ENCODE measurements at regions not wholly inside any gene's neighbourhood (a gene's known extent, or its start where the extent isn't known, plus 50 kb on each side); places are given as distances from the start of the nearest gene placed in this dataset.

DNA sequence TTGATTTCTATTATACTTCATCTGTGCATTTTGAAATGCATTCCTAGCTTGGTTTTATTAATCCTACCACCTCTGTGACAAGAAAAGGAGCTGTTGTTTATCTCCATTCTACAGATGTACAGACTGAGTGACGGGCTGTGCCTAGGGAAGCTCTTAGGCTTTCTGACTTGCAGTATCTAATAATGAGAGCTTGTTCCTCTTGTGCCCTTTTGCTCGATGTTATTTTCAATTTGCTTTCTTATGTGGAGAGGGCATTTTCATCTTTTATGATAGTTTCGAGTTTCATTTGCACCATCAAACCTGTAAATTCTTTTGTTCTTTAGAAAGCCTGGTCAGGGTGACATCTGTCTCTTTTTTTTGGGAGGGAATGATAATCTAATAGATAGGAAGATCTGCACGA is 256.5 kb downstream of the C4orf33 start:
- DNase-seq = no peak

DNA sequence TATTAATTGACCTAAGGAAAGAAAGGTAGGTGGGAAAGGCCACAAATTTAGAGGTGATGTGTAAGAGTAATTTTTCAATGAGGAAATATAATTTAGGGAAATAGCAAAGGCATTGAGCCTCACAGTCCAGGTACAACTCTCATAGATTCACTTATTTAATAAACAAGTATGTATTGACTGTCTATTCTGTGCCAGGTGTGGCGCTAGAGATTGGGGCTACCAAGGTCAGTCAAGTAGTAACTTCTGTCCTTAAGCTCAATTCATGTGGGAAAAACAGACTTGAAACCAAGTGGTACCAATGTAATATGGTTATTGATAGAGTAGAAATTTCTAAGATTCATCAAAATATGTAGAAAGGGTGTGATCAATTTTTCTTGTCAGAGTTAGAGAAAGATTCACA is 257.5 kb downstream of the C4orf33 start:
- no peak for DNase-seq

DNA sequence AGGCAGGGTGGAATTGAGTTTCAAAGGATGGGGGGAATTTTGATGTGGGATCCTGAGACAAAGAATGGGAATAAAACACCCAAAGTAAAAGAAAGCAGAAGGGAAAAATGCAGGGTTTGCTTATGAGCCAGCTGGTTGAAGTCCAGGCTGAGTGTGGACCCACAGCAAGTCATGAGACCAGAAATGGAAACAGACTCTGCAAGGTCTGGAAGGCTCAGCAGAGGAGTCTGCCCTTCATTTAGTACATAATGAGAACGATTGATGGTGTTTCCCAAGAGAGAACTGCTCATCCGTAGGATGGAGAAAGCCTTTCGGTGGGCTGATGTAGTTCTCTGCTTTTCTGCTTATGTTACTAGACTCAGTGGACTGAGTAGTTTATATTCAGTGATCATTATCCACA is 259.1 kb downstream of the C4orf33 start:
- DNase-seq = no peak

DNA sequence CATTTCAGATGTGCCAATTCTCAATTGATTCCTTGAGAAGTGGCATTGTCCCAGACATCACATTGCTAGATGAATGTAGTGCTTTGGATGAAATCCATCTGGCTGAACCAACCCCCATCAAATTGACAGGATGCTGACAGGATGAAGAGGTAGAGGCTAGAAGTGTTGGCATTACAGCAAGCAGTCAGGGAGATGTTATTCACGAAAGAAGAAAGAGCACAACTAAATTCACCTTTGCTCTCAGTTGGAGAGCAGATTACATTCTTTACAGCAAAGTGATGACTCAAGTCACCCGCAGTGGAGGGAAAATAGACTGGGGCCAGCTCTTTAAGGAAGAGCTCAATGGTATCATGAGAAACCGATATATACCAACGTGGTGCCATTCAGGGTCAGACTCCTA is 259.6 kb downstream of the C4orf33 start:
- DNase-seq = no peak

DNA sequence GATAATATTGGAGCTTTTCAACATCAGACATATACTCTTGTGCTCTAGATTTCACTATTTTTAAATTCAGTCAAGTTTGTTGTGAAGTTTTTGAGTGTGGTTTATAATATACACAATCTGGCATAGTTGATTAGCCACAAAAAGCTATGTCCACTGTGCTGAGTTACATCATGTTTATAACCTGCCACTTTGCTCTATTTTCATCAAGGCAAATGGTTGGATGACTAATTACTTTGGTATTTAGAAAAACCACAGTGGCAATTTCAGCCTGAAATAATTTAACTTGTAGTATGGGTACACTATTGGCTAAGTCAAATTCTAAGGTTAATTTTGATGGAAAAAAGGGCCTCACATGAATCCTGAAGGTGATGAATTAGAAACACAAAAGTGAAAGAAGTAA is 262.6 kb downstream of the C4orf33 start:
- no peak for DNase-seq

DNA sequence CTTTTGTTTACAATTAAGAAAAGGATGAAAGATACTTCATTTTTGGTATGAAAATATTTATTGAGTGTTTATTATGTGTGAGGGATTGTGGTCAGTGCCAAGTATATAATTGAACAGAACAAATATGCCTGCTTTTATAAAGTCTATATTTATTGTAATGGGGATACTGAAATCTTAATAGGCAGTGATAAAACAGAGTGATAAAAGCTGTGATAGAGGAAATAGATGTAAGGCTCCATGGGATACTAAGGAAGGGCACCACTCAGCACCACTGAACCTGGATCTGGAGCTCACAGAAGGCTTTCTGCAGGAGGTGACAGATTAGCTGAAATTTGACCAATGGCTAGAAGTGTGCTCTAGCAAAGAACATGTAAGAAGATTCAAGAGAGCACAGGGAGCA is 263.5 kb downstream of the C4orf33 start:
- DNase-seq = no peak

DNA sequence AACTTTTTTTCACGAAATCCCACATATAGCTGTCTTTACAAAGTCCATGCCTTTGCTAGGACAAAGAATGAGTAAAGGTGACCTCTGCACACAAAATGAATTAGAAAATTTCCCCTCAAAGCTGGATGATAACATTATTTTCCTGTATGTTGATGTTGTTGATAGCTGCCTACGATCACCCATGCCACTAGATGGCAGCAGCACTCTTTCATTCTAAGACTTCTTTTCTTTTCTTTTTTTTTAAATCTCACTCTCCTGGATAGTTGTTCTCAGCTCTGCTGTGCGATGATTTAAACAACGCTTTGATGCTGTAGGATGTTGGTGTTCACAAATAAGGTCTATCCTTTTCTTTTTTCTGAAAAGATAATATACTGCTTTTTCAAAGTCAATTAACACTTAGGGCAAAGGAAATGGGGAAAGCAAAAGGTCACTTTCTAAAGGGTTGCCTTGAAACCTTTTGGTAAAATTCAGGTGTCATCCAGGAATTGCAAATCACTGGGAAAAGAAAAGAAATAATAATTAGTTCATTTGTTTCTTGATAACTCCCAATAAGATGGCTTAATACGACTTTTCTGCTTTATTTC is 266.8 kb downstream of the C4orf33 start:
- DNase-seq = no peak

DNA sequence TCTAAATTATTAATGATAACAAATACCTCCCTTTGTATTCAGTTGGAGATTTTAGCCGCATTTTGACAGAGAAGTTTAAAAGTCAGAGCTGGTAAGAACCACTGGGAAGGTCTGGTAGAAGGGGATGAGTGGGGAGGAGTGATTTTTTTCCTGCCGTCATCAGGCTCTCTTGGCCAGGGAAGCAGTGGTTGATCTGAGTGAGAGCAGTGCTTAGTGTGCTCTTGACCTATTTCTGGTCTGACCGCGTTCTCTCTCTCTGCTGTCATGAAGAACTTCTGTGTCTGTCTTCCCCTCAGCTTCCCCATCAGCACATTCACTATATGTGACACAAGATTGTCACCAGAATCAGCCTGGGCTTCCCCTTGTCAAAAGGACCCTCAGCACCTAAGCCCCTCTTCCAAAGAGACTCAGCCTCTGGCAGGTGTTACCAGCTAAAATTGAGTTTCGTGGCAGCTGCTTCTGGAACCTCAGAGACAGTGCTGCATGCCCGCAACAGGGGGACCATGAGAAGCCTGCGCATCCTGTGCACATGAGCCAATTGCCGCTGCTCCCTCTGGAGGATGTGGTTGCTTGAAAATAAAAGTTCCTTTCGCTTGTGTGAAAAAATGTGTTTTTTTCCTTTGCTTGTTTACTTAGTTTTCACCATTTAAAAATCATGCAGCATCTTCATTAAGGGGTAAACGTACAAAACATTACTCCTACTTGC is 268.9 kb downstream of the C4orf33 start:
- no peak for DNase-seq

DNA sequence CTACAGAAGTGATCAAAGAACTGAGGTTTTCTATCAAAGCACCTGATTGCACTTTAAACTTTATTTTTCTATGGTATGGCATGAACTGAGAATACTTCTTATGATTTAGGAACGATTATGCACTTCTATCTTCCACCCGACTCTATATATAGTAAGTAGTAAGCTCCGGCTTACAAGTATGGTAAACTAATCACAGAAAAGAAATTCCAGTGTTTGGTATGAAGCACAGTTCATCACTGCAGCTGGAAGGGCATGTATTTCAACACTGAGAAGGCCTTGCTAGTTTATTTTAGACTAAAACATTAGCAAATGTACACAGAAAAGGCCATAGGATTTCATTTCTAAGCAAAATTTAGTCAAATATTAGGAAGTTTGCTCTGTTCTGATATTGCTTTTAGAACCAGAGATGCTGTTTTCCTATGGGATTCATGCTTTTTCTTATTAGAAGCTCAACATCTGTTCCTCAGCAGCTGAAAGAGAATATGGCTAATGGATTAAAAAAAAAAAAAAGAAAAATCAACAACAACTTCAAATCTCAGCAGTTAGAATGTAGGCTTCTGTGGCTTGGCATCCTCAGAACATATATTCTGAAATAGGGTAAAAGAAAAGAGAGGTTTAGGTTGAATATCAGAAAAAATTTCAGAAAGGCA is 273.5 kb downstream of the C4orf33 start:
- no peak for DNase-seq

DNA sequence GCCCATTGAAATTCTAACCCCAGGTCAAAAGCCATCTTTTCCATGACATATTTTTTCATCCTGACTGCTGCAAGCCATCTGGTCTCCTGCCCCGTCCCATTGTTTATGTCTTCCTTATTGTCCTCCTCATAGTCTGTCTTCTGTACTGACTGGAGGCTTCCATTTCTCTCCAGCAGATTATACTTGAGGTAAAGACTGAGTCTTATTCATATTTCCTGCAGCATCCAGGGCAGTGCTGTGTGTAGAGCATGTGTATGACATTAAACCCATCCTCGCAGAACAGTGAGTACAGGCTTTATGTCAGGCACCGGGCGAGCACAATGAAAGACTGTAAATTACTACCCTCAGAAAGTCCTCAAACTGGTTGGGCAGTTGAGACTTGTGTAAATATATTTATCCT is 275.1 kb downstream of the C4orf33 start:
- no peak for DNase-seq

DNA sequence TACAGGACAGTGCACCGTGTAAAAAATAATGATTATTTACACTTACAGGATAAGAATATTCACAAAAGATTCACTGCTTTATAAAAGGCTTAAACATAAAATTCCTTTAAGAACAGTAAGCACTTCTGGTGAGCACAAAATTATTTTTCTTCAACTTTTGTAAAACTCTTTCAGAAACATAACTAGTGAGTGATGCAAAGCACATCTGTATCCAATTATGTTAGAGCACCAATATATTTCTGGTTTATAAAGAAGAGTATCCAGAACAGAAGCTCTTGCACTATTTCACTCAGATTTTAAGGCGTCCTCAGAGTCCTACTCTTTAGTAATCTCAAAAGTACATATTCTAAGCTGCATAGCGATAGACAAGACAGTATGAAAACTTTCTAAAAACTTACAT is 276.0 kb downstream of the C4orf33 start:
- no peak for DNase-seq

DNA sequence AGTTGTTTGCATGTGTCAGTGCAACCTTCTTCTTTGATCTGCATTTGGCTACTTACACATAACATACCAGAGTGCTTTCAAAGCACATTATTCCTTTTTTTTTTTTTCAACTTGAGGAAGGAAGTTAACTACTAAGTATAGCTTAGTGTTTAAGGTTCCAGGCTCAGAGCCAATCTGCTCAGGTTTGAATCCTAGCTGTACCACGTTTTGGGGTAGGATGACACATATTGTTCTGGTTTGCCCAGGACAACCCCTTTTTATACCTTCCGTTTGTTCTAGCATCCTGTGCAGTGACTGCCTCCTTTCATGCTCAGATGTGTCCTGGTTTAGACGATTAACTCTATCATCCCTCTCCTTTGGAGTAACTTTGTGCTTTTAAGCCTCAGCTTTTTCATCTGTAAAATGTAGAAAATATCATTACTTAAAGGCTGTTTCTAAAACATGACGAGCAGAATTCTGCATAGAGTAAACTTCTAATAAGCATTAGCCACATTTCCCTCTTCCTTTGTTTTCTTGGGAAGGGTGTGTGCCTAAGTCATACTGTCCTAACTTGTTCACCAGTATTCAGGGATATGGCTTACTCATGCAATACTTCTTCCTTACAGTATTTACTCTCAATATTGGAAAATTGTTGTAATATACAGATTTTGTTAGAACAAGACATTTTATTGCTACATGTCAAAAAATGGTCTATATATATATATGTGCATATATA is 281.3 kb downstream of the C4orf33 start:
- no peak for DNase-seq

DNA sequence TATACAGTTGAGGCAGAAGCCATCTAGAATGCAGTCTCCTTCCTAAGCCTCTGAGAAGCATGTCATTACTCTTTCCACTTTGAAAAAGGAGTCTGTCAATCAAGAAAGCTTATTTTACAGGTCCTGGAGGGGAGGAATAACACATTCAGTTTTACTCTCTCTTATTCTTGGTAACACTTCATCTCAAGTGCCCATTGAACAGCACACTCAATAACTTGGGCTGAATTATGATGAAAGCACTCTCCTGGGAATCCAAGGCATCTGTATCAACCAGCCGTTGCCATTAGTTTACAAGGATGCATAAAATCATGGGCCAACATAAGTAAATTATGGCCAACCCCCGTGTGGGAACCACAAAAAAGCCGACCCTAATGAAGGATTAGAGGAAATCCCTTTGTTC is 282.4 kb downstream of the C4orf33 start:
- DNase-seq = no peak

DNA sequence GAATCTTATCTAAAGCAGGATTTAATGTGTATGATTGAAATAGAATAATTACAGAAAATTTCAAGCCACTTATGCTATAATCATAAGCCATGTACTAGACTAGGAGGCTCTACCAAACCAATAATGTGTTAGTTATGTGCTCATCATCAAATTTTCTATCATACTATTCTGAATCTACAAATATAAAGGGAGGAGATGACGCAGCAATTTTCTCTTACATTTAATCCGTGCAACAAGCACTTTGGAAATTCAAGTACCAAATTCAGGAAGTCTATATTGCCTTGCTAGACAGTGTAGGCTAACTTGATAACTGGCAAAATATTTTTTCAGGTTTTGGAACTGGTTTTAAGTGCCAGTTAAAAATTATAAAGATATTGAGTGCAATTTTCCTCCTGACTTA is 283.5 kb downstream of the C4orf33 start:
- DNase-seq = no peak

DNA sequence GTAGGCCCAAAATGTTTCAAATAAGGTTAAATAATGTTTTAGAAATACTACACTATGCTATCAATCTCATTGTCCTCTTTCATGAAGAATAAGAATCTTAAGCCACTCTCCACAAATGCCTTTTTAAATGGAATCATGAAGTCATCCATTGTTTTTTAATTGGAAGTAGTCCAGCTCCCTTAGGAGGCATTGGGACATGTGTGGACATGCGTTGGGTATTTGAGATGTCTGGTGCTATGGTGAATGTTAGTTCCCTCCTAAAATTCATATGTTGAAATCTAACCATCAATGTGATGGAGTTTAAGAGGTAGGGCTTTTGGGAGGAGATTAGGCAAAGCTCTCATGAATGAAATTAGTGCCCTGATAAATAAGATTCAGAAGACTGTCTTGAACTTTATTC is 289.0 kb downstream of the C4orf33 start:
- no peak for DNase-seq

DNA sequence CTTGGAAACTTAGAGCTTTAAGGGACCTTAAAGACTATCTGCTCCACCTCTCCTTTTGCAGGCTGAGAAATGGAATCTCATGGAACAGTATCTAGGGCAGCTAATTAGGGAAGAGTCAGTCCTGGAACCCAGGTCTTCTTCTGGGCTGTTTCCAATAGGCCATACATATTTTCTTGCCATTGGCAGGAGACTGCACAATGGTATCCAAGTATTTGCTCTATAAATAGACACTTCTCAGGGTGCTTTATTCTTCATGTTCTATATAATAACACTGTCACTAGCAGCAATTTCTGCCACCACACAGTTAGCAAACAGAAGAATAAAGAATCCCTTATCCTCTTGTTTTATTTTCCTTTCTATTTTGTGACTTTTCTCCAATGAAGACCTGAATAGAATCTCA is 291.7 kb downstream of the C4orf33 start:
- no peak for DNase-seq

DNA sequence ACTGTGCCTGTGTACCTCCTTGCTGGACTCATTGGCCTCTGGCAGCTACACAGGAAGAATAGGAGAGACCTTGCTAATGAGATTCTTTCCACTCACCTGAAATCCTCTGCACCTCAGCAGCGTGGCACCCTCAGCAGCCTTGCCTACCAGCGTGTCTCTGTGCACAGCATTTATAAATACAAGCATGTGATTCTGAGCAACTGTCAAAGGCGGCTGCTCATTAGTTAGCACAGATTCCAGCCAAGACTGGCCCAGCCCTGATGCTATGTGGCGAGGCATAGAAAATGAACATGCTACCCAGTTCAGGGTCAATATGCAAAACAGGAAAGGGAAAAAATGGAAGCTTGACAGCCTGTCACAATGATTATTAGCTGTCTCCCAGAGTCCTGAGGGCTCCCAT is 298.0 kb downstream of the C4orf33 start:
- DNase-seq = no peak

DNA sequence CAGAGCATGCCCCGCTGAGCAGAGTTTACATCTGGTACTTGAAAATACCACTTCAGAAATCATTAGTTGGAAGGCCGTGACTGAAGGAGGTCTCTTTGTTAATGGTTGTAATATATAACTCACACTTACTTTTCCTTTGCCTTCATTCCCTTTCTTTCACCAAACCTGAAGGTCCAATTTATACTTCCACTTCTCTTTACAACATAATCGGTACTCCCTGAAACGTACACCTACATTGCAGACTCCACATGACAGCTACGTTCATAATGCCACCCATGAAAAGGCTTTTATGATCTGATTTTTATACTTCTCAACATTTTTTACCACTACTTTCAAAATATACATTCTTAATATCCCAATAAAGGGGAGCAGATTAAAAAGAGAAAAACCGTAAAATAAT is 298.7 kb downstream of the C4orf33 start:
- DNase-seq = no peak

DNA sequence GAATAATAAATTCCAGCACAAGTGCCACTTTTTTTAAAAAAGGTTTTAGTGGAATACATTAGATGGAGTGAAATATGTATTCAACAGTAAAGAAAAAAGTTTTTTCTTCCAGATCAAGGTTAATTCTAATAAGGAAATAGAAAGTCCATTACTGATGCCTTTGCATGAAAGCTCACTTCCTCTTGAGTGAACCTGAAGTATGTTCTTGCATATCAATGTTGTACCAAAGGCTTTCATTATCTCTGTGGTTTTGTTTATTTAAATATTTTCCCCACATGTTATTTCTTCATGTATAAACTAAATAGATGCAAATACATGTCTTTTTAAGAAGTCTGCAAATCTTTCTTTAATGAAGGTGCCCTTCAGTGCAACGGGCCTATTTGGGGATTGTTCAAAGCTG is 307.9 kb downstream of the C4orf33 start:
- no peak for DNase-seq

DNA sequence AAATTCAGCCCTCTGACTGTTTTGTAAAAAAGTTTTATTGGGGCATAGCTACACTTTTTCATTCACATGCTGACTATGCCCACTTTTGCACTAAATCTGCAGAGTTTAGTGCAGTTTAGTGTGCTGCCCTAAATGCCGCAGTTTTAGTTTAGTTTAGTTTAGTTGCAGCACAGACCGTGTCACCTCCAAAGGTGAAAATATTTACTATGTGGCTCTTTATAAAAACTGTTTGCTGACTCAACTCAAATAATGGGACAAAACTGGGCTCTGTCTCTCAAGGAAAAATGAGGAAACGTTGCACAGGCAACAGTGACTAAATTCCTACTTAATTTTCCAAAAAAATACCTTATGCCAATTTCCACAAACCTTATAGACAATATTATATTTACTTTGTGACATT is 314.2 kb downstream of the C4orf33 start:
- DNase-seq = no peak

DNA sequence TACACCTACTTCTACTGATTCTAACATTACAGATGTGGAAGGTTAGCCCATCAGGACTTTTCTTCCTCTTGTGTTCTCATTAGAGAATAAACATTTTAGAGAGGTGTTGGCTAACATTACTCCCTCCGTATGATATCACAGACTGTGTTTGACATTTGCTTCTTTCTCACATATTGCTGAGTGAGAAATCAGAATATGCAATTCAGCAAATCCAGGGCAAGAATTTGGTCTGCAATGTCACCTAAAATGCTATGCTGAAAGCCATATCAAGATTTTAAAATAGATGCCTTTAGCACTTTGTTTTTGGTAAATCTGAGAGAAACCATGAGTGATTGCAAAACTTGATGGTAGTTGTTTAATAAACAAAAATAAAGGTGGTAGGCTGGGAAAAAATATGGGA is 319.1 kb downstream of the C4orf33 start:
- DNase-seq = no peak

DNA sequence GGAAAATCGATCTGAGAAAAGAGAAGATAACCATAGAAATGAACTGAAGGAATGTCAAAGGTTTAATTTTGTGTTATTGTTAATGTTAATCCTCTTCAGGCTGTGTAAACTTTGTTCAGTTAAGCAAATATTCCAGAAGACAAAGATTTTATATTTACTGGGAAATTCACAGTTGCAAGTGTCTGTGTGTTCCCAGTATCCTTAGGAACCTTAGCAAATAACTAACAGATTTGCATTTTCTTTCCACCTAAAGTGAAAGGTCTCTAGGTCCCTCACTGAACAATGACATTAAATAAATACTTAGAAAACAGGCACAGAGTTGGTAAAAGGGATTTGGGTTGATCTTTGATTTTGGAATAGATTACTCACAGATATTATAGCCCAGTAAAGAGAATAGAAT is 324.7 kb downstream of the C4orf33 start:
- DNase-seq = no peak

DNA sequence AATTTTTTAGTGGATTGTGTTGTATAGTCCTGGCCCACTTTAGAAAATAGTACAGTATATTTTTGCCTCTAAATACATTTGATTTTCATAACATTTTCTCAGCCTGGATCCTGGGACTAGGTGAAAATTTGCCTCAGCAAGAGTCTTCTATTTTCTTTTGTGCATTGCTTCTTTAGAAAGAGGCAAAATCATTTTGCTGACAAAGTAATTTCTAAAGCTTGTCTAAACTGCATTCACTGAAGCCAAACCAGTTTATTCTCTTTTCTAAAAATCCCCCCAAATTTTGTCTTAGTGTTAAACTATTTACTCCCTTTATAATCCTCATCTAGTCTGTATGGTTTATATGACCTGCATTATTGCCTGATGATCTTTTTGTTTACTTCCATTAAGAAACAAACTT is 326.3 kb downstream of the C4orf33 start:
- no peak for DNase-seq

DNA sequence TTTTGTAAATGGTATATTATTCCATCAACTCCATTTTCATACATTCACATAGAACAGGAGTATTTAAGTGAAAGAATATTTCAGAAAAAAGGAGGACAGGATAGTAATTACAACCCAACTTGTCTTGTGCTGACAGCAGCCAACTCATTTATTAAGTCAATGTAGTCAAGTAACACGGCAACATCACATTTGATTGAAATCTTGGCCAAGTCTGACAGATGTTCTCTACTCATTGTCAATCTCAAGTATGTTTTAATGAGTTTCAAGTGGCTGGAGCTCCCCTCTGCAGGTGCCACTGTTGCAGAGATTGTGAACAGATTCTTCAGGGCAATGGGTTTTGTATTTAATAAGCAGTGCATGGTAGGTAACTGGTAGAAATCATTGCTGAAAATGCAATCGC is 332.5 kb downstream of the C4orf33 start:
- no peak for DNase-seq
